COLO668 (cell line): ENCODE measurements at regions not wholly inside any gene's neighbourhood (a gene's known extent, or its start where the extent isn't known, plus 50 kb on each side); places are given as distances from the start of the nearest gene placed in this dataset.
"Not testable (repeated sequence)": the region's sequence is repeated elsewhere in the genome, so short reads cannot be mapped to it uniquely, and the experiment has no call there.

Source experiments
- DNase-seq: peaks from one replicate; lab custom pipeline; 2025; ENCODE audit not compliant: unreplicated experiment; lab: John Stamatoyannopoulos, UW

DNA sequence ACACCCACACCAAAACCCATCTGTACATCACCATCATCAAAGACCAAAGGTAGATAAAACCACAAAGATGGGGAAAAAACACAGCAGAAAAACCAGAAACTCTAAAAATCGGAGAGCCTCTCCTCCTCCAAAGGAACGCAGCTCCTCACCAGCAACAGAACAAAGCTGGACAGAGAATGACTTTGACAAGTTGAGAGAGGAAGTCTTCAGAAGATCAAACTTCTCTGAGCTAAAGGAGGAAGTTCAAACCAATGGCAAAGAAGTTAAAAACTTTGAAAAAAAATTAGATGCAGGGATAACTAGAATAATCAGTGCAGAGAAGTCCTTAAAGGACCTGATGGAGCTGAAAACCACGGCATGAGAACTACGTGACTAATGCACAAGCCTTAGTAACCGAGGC lies 247.5 kb upstream of the ERBB4 start:
- DNase-seq: not testable (repeated sequence)

DNA sequence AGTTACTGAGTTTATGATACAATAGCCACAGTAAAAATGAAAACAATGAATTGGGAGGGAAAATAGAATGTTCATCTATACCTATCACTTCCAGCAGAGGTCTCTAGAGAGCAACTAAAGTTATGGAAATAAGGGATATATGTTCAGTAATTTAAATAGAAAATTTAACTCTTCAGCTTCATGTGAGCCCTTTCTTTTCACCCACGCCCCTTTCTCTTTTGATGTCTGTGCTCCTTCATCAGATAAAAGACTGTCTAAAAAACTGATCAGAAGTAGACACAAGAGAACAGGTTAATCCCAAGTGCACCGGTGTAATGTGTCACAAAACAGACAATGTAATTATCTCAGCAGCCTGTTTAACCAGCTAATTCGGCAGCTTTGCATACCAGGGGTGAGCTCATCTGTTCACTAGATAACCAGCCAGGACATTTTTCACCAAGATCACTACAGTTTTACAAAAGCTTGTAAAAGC lies 238.5 kb upstream of the ERBB4 start:
- no peak for DNase-seq

DNA sequence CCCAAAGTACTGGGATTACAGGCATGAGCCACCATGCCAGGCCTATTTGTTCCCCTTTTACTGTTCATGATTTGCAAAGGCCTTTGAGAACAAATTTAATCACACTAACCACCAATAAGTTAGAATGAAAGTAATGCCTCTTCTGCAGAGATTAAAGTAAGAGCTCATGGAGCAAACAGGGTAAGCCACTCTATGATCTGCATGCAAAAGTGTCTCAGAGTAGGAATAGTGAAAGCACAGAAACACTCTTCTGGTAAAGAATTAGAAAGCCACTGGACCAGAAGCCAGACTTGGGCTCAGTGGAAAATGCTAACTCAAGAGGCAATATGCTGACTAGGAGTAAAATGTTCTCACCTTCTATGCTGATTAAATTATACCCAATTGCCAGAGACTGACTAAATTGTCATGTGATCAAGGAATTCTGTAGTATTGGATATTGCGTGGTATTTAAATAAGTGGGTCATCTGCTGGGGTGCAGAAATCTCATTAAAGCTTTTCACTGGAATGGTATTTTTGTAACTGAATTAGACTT lies 235.3 kb upstream of the ERBB4 start:
- no peak for DNase-seq

DNA sequence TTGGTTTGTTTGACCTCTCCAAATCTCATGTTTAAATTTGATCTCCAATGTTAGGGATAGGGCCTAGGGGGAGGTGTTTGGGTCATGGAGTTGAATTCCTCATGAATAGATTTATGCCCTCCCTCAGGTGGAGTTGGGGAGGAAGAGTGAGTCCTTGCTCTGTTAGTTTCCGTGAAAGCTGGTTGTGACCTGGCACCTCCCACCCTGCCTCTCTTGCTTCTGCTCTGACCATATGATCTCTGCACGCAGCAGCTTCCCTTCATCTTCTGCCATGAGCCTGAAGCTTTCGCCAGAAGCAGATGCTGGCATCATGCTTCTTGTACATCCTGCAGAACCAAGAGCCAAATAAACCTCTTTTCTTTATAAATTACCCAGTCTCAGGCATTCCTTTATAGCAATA lies 231.6 kb upstream of the ERBB4 start:
- DNase-seq: no peak

DNA sequence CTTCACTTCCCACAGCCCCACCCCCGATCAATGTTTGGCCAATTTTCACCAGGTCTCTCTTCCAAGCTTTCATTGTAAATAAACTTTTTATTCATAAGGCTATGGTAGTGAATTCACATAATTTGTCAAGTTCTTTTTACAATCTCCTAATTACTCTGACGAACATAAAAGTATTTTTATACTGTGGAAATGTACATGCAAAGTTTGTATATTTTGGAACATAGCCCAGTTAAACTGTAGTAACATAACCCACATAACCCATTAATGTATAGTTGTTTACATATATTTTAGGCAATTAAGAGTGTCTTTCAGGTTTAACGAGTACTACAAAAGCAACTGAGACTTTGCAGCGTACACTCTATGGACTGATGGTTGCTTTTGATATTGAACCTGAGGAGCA lies 228.3 kb upstream of the ERBB4 start:
- DNase-seq: peak; percentile 15

DNA sequence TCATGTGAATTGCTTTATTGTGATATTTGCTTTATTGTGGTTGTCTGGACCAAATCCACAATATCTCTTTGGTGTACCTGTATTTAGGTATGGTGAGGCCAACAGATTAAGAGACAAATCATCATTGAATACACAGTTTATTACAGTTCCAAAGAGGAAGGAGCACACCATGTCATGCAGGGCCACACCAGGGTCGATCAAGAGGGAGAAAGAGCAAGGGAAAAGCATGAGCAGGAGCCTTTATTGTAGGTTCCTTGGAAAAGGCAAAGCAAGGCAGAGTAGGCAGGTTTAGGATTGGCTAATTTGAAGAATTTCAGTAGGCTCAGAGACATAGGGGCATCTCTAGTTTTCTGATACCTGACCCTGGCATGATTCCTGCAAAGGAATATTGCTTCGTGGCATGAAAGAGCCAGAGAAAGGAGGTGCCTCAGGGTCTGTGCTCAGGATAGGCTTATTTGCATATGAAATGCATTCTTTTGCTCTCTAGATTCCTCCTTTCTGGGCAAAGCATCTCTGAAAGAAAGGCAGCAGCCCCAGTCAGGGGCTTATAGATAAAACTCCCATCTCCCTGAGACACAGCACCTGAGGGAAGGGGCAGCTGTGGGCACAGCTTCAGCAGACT lies 214.2 kb upstream of the ERBB4 start:
- no peak for DNase-seq

DNA sequence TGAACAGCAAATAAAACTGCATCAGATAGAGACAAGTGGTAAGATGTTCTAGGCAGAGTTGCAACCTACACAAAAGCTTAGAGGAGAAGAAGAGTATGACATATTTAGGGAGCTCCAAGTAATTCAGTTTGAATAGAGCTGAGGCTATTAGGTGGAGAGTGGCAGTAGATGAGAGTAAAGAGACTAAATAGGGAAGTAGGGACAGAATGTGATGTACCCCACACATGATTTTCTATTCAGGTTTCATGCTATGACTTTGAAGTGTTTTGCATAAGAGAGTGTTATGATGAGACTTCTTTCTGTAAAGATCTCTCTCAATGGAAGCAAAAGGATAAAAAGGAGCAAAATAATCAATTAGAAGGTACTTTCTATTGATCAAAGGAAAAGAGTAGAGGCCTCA lies 206.8 kb upstream of the ERBB4 start:
- DNase-seq: no peak

DNA sequence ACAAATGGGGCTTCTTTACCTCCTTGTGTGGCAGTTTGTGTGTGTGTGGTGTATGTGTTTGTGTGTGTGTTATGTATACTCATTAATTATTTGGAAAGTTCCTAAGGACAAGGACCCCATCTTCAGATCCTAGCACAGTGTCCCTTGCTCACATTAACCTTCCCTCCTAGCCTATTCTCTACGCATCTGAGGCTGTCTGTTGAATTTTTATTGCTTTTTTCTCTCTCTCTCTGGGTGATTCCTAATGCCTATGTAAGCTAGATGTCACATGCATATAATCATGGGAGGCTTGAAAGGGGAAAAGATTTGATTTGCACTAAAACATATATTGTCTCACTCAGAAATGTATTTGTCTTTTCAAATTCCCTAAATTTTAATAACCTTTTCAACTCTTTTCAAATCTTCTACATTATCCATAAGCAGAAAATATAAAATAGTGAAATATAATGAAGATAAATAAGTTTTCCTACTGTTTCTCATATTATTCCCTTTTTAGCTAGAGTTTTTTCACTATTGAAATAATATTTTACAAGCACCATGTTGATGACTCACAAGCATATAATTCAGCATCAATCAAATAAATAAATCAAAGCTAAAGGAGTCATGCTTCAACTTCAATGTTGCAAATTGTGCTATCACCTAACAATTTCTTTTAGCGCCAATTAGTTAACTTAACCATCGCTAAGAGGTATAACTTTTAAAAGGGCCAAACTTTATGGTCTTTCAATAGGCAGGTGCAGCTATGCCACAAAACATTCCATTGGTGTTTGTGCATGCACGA lies 199.0 kb upstream of the ERBB4 start:
- no peak for DNase-seq

DNA sequence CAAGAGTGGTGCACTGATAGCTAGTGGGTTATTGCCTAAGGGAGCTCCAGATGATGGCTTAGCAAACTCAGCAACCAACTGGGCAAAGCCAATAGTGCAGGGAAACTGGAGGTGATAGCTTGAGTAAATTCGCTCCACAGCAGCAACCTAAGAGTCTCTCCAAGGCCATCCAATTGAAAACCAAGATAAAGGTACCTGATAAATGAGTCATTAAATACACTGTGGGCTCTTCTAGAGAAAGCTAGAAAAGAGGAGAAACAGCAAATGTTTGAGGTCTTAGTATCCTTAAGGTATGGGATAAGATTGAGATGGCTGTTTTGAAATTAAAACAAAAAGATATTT lies 197.8 kb upstream of the ERBB4 start:
- no peak for DNase-seq

DNA sequence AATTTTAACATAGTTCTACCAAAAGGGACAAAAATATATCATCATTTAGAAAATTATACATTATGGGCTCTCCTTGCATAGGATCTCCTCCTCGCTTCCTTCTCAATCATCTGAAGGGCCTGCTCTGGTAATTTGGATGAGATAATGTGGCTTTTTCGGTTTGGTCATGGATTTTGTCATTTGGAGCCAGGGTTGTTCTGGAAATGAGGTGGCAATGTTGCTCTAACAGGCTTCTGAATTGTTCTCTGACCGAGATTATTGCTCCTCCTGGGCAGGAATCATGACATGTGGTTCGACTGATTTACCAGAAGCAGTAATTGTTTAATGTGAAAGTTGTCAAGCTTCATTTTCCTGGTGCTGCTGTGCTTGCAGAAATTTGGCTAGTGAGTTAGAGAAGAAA lies 194.7 kb upstream of the ERBB4 start:
- DNase-seq: no peak

DNA sequence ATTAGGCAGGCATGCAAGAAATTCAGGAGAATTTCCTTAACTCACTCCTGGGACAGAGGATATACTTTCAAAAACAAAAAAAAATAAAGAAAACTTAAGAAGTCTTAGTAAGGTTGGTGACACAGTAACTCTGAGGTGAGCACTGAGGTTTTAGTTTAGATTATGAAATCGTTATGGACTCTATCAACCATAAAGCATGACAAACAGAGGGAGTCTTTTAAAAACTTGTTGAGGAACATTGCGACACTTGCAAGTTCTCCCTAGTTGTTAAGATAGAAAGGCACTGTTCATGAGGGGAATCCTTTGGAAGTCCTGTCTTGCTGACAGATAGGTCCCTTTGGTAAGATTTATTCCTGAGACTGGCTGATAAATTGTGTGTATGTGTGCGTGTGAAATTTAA lies 194.3 kb upstream of the ERBB4 start:
- DNase-seq: no peak

DNA sequence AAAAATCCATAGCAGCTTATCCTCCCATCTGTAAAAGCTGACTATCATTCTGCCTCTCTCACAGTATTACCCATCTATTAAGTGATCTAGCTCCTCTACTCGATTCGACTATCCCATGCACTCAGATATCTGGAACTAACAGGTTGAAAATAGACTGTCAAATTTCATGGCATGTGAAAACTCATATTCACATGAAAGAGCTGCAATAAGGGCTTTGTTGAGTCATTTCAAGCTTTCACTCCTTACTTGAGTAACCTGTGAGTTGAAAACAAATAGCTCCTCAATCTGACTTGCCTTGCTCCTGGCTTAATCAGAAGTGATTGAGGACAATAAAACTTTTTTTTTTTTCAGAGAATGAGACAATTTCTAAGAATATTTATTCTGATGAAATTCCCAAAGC lies 192.4 kb upstream of the ERBB4 start:
- no peak for DNase-seq

DNA sequence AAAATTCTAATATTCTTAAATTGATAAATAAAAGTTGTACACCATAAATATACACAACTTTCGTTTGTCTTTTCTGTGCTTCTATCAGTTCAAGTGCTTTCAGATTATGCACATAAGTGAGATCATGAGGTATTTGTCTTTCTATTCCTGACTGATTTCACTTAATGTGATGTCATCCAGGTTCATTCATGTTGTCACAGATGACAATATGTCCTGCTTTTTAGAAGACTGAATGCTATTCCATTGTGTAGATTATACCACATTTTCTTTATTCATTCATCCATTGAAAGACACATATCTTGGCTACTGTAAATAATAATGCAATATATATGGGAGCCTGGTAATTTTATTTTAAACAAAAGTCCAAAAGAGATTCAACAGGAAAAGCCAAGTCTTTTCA lies 190.1 kb upstream of the ERBB4 start:
- DNase-seq: no peak

DNA sequence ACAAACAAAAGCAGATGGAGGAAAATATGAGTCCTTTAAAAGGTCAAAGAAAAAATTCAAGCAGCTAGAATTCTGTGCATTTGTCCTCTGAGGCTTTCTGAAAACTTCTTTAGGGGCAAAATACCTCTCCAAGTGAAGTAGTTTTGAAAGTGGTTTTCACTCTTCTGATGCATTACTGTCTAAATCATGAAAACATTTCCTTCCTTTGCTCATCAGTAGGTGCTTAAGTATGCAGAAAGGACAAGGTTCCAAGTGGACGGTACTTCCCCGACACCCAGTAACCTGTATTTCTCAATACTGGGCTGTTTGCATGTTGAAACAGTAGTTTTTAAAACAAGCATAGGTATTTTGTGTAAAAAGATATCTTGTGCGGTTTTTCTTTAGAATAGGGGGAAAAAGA lies 189.1 kb upstream of the ERBB4 start:
- no peak for DNase-seq

DNA sequence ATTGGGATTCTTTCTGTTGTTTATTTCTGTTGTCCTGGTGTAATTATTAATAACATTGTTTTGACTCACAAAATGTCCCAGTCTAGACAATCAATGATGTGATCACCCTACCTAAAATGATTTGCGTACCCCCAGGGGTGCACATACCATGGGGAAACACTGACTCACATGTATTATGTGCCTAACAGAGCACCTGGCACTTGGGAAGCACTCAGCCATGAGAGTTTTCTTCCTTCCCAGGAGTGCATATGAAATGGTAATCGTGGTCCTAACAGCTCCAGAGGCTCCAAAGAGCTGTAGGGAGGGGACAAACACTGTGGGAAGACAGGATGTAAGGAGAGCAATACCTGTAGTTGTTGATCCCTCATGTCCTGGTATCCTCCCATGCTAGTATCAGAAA lies 187.8 kb upstream of the ERBB4 start:
- DNase-seq: peak; percentile 30

DNA sequence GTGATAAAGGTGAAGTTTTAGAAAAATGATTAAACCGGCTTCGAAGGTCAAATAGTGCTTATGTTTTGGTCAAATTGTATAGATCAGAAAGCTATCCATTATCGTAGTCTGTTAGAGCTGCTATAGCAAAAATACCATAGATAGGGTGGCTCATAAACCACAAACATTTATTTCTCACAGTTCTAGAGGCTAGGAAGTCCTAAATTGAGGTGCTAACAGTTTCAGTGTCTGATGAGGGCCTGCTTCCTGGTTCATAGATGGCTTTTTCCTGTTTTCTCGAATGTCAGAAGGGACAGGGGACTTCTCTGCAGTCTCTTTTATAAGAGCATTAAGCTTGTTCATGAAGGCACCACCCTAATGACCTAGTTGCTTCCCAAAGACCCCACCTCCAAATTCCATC lies 186.6 kb upstream of the ERBB4 start:
- DNase-seq: no peak

DNA sequence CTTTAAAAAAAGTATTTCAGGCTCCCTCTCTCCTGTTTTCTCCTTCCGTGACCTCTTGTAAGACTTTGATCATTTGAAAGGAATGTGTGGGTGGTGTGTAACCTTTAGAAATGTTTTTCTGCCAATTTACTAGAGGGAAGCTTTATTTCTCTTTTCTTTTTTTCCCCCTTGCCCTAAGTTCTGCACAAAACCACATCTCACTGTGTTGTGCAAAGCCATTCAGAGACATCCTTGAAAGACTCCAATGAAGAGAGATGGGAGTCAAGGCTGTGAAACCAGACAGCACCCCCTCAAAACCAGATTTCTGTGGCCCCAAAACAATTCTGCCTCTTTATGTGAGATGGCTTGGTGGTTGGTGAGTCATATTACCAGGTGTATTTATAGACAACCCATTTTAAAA lies 184.6 kb upstream of the ERBB4 start:
- DNase-seq: no peak

DNA sequence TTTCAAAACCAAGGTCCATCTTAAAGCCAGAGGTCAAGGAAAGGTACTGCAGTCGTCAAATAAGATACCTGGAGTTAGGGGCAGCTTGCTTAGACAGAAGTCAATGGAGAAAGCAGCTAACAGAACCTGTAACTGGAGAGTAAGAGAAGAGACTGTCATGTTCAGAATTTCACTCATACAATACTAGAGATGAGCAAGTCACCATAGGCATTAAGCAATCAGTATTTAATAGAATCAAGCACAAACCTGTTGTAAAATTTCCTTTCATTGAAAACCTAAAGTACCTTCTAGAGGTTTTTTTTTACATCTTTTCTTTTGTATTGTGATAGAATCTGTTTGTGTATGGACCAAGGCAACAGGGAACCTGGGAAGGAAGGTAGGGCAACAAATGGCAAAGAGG lies 183.4 kb upstream of the ERBB4 start:
- no peak for DNase-seq

DNA sequence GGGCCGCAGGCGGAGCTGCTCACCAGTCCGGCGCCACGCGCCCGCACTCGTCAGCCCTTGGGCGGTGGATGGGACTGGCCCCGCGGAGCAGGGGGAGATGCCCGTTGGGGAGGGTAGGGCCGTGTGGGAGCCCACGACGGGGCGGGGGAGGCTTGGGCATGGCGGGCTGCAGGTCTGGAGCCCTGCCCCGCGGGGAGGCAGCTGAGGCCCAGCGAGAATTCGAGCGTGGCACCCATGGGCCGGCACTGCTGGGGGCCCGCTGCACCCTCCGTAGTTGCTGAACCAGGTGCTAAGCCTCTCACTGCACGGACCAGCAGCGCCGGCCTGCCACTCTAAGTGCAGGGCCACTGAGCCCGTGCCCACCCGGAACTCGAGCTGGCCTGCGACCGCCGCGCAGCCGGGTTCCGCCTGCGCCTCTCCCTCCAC lies 182.4 kb upstream of the ERBB4 start:
- no peak for DNase-seq

DNA sequence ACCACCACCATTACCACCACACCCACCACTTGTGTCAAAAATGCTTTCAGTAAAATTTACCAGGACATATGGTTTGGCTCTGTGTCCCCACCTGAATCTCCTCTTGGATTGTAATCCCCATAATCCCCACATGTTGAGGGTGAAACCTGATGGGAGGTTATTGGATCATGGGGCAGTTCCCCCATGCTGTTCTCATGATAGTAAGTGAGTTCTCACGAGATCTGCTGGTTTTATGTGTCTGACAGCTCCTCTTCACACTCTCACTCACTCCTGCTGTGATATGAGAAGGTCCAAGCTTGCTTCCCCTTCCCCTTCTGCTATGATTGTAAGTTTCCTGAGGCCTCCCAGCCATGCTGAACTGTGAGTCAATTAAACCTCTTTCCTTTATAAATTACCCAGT lies 176.8 kb upstream of the ERBB4 start:
- not testable (repeated sequence) for DNase-seq

DNA sequence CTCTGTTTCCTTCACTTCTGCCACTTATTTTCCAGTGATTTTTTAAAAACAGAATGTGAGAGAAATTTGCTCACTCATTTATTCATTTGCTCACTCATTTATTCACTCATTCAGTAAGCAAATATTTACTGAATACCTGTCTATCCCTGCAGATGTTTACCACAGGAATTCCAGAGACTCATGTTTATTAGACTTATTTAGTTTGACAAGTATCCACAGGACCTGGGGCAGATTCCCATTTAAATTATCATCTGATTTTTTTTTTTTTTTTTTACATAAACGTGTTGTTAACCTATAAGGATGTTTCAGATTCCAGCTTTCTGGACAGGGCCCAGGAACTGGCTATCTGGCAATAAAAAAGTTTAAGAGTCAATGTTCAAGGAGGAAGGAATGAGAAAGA lies 175.1 kb upstream of the ERBB4 start:
- no peak for DNase-seq

DNA sequence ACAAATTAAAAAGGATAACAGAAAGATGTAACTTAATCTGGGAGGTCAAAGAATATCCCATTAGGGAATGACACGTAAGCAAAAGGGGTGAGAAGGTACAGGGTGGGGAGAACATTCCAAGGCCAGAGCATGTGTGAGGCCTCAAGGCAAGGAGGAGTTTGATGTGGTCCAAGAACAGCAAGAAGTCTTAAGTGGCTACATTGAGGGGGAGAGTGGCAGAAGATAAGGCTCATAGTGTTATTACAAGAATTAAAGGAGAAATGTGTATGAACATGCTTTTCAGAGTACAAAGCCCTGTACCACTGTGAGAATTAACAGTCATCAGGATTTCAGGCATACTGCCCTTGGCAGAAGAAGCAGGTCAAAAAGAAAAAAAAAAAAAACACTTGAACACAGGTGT lies 174.4 kb upstream of the ERBB4 start:
- DNase-seq: no peak

DNA sequence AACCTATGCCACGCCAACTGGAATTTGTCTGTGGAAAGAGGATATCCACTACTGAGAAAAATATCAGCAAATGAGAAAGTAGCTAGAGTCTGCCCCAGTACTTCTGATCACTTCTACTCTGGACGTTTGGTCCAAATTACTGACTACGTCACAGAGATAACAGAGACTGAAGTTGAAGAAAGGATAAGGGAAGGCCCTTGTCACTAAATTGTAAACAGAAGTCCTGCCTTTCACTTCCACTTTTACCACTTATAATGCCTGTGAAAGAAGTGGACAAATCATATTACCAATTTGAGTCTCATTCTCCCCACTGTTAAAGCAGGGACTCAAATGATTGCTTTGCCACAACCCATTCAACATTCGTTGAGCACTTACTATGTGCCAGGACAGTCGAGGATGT lies 173.9 kb upstream of the ERBB4 start:
- DNase-seq: no peak
